HG03354 (cell line): ENCODE measurements at regions not wholly inside any gene's neighbourhood (a gene's known extent, or its start where the extent isn't known, plus 50 kb on each side); places are given as distances from the start of the nearest gene placed in this dataset.
"Not testable (repeated sequence)": the region's sequence is repeated elsewhere in the genome, so short reads cannot be mapped to it uniquely, and the experiment has no call there.

Source experiments
- ATAC-seq: cut with Tn5 transposase; IDR thresholded peaks from one replicate; pipeline ENCODE4 v1.9.1; 2021; ENCODE audit warnings: mild to moderate bottlenecking; ENCODE audit not compliant: unreplicated experiment, poor library complexity, severe bottlenecking

GRCh38 chr3:102673271-102674115, 238.7 kb downstream of the ZPLD1 start:
- peak; percentile 91 for ATAC-seq

GRCh38 chr3:102674284-102674683, 239.5 kb downstream of the ZPLD1 start:
- ATAC-seq: no peak

- no peak for ATAC-seq
Observed at GRCh38 chr3:102676424-102676823, 241.6 kb downstream of the ZPLD1 start.

- ATAC-seq: no peak
Observed at GRCh38 chr3:102682741-102683140, 247.9 kb downstream of the ZPLD1 start.

- no peak for ATAC-seq
Observed at GRCh38 chr3:102686792-102687191, 252.0 kb downstream of the ZPLD1 start.

- ATAC-seq: no peak
Observed at GRCh38 chr3:102687851-102688555, 253.2 kb downstream of the ZPLD1 start.

GRCh38 chr3:102688556-102688930, 253.7 kb downstream of the ZPLD1 start:
- no peak for ATAC-seq

GRCh38 chr3:102691507-102691906, 256.7 kb downstream of the ZPLD1 start:
- ATAC-seq: no peak

- ATAC-seq: no peak
Observed at GRCh38 chr3:102699104-102699818, 264.4 kb downstream of the ZPLD1 start.

GRCh38 chr3:102699819-102700140, 265.0 kb downstream of the ZPLD1 start:
- ATAC-seq: no peak

GRCh38 chr3:102712896-102713295, 278.1 kb downstream of the ZPLD1 start:
- ATAC-seq: no peak

GRCh38 chr3:102714567-102714966, 279.8 kb downstream of the ZPLD1 start:
- peak; percentile 8 for ATAC-seq

- ATAC-seq: peak; percentile 95
Observed at GRCh38 chr3:102715030-102715697, 280.3 kb downstream of the ZPLD1 start.

- no peak for ATAC-seq
Observed at GRCh38 chr3:102718651-102719050, 283.8 kb downstream of the ZPLD1 start.

GRCh38 chr3:102722317-102722716, 287.5 kb downstream of the ZPLD1 start:
- no peak for ATAC-seq

- ATAC-seq: no peak
Observed at GRCh38 chr3:102727340-102727739, 292.5 kb downstream of the ZPLD1 start.

- not testable (repeated sequence) for ATAC-seq
Observed at GRCh38 chr3:102732581-102732980, 297.8 kb downstream of the ZPLD1 start.

GRCh38 chr3:102733791-102734563, 299.2 kb downstream of the ZPLD1 start:
- no peak for ATAC-seq

GRCh38 chr3:102735311-102735710, 300.5 kb downstream of the ZPLD1 start:
- ATAC-seq: no peak
